Stimulated activated naive B cell treated with anti-CD40 and anti-IgM and Interleukin-4, amounts not matched to agents 10 μg/mL and 1 μg/mL and 100 μg/mL, for 72 hours (primary cell): ENCODE measurements at regions not wholly inside any gene's neighbourhood (a gene's known extent, or its start where the extent isn't known, plus 50 kb on each side); places are given as distances from the start of the nearest gene placed in this dataset.

Experiments used
- ATAC-seq, 2 donors: fragments of 150-1000 bp; cut with Tn5 transposase; replicated peaks; 2 replicates each; pipeline ENCODE4 v1.10.0; 2021; ENCODE audit warnings: moderate library complexity in 1 of 2
- DNase-seq: peaks from one replicate; pipeline ENCODE4 v3.0.0; 2021
- H3K27ac Mint-ChIP-seq: one replicate; pipeline ENCODE4 v1.8.0; 2022; ENCODE audit warnings: mild to moderate bottlenecking, mixed read lengths
- H3K27me3 Mint-ChIP-seq, 2 donors: one replicate each; pipeline ENCODE4 v1.8.0; 2022; ENCODE audit warnings: mixed read lengths in 2 of 2
- H3K36me3 Mint-ChIP-seq, 2 donors: one replicate each; pipeline ENCODE4 v1.8.0; 2022; ENCODE audit warnings: mixed read lengths in 2 of 2, mild to moderate bottlenecking in 1 of 2
- H3K4me1 Mint-ChIP-seq, 2 donors: one replicate each; pipeline ENCODE4 v1.8.0; 2022; ENCODE audit warnings: mixed read lengths in 2 of 2, mild to moderate bottlenecking in 1 of 2
- H3K4me3 Mint-ChIP-seq, 2 donors: one replicate each; pipeline ENCODE4 v1.8.0; 2022; ENCODE audit warnings: mild to moderate bottlenecking in 2 of 2, mixed read lengths in 2 of 2, moderate library complexity in 1 of 2
- H3K9me3 Mint-ChIP-seq, 2 donors: one replicate each; pipeline ENCODE4 v1.8.0; 2022; ENCODE audit warnings: mixed read lengths in 2 of 2, mild to moderate bottlenecking in 1 of 2

DNA sequence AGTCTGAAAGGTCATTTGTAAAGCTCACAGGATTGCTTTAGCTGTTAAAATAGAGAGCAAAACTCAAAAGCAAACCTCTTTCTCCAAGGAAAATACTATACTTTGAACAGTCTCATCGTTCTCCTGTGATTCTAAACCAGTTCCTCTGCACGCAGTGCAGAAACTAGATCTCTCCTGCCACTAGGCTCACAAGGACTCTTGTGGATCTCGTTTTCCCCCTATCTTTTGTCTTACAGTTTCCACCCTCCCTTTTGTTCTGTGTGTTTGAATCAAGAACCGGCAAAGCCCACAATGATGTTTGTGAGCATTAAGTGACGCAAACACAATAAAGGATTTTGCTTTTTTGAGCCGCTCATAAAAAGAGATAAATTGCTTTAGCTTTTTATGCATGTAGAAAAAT, 1103.5 kb upstream of the RBFOX1 start:
- ATAC-seq (no peak), DNase-seq (no peak)
- no peaks in the 10 kb centered on the region for H3K36me3 Mint-ChIP-seq
- H3K27me3 Mint-ChIP-seq, result no peaks in the 10 kb centered on the region
- no peak overlapping the region for H3K27ac Mint-ChIP-seq
- no peak overlapping the region for H3K4me3 Mint-ChIP-seq
- H3K4me1 Mint-ChIP-seq, result no peaks in the 10 kb centered on the region
- peaks cover 7 to 15% of the 10 kb centered on the region in 2 donors for H3K9me3 Mint-ChIP-seq

DNA sequence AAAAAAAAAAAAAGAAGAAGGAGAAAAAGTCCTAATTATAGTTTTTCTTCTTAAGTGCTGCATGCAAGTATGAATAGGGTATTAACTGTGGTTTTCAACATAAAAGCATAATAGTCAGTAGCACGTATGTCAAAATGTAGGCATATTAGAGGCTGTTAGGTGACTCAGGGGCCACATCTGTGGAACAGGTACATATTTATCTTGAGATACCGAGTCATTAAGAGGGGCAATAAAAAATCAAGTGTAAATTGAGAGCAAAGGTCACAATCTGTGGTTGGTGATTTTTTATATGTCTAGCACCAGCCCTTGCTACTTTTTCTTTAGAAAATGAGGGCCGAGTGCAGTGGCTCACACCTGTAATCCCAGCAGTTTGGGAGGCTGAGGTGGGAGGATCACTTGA, 1113.8 kb upstream of the RBFOX1 start:
- no peak overlapping the region for H3K4me3 Mint-ChIP-seq
- DNase-seq, result no peak
- H3K27ac Mint-ChIP-seq, result no peak overlapping the region
- no peaks in the 10 kb centered on the region for H3K36me3 Mint-ChIP-seq
- no peaks in the 10 kb centered on the region for H3K4me1 Mint-ChIP-seq
- no peaks in the 10 kb centered on the region for H3K27me3 Mint-ChIP-seq
- peaks cover 0 to 9% of the 10 kb centered on the region in 2 donors for H3K9me3 Mint-ChIP-seq
- ATAC-seq, result no peak

DNA sequence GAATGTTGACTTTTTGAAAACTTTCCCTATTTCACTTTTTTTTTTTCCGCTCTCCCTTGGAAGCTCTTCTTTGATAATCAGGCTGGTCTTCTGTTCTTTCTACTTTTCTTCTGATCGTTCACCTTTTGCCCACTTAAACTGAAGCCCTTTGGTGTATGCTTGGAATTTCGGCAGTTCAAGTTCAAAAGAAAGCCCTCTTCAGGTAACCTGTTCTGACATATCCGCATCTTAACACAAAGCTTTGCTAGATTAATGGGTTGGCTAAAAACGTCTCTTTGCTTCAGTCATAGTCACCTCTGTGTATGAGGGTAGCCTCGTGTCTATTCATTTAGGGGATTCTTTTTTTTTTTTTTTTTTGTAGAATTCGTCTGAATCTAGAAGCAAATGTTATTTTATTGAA, 1115.8 kb upstream of the RBFOX1 start:
- Mint-ChIP-seq H3K4me1 (no peaks in the 10 kb centered on the region), H3K4me3 (no peak overlapping the region), H3K27ac (no peak overlapping the region), H3K27me3 (no peaks in the 10 kb centered on the region), H3K9me3 (peaks cover 0 to 9% of the 10 kb centered on the region in 2 donors), H3K36me3 (no peaks in the 10 kb centered on the region)
- DNase-seq, result no peak
- ATAC-seq, result no peak

DNA sequence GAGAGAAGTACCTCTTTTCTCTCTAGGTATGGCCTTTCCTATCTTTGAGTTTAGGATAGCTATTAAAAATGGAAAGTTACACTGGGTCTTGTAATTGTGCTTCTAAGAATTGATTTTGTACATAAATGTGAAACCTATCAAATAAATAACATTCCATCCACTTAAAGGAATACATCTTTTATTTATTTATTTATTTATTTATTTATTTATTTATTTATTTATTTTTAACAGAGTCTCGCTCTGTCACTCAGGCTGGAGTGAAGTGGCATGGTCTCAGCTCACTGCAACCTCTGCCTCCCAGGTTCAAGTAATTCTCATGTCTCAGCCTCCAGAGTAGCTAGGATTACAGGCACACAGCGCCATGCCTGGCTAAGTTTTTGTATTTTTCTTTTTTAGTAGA, 1114.0 kb upstream of the EEF2KMT start:
- DNase-seq (no peak), ATAC-seq (no peak)
- Mint-ChIP-seq H3K4me1 (no peaks in the 10 kb centered on the region), H3K9me3 (peaks cover 0 to 2% of the 10 kb centered on the region in 2 donors), H3K27me3 (no peaks in the 10 kb centered on the region), H3K27ac (no peak overlapping the region), H3K36me3 (no peaks in the 10 kb centered on the region), H3K4me3 (no peak overlapping the region)

DNA sequence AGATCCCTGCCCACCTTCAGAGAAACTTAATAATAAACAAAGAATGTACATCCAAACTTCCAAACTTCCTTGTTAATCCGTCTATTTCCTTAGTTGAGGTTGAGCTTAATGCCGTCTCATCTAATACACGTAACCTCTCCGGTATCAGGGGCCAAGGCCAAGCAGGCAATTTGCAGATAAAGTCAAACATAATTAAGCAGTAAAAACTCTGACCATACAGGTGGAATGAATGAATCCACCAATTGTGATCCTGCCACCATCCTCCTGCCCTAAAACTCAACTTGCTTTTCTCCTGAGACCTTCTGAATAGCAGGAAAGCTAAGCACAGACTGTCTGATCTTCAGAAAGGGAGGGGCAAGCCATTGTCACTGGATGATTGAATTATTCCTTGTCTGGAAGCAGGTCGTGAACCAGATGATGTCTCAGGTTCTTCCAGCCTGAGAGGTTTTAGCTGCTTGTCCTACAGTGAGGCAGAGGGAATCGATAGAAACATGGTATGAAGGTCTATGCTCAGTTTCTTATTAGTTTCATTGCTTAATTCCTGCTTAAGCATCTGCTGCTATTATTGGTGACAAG, 1111.8 kb upstream of the EEF2KMT start:
- H3K27me3 Mint-ChIP-seq, result no peaks in the 10 kb centered on the region
- H3K4me3 Mint-ChIP-seq, result no peak overlapping the region
- no peak overlapping the region for H3K27ac Mint-ChIP-seq
- peaks cover 0 to 3% of the 10 kb centered on the region in 2 donors for H3K9me3 Mint-ChIP-seq
- no peak for ATAC-seq
- DNase-seq, result no peak
- H3K36me3 Mint-ChIP-seq, result no peaks in the 10 kb centered on the region
- no peaks in the 10 kb centered on the region for H3K4me1 Mint-ChIP-seq

DNA sequence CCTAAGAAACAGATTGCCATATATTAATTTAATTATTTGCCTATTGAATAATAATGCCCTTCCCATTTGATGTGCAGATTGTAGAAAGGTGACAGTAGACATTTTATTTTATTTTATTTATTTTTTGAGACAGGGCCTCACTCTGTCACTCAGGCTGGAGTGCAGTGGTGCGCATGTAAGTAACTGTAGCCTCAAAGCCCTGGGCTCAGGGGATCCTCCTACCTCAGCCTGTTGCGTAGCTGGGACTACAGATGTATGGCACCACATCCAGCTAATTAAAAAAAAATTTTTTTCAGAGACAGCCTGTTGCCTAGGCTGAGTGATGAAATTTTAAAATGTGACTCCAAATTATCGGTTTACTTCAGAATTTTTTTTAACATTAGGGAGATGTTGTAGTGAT, 1110.0 kb upstream of the EEF2KMT start:
- Mint-ChIP-seq H3K36me3 (no peaks in the 10 kb centered on the region), H3K27me3 (no peaks in the 10 kb centered on the region), H3K9me3 (peaks cover 5 to 8% of the 10 kb centered on the region in 2 donors), H3K27ac (no peak overlapping the region), H3K4me1 (no peaks in the 10 kb centered on the region), H3K4me3 (no peak overlapping the region)
- no peak for ATAC-seq
- no peak for DNase-seq

DNA sequence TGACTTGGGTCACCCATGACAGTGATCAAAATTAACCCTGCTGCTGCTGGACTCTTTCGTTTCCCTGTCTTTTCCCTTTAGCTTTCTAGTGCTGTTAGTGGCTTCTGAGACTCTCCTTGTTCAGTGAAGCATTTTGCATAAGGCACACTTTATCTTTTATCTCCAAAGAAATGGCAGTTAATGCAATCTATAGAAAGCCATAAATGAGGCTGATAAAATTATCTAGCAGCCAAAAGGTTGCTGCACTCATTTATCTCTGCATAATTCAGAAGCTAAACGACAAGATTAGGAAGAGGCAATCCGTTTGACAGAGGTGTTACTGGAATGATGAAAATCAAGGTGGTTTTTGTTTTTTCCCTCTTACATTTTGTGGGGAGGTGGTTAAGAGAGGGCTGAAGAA, 1109.5 kb upstream of the EEF2KMT start:
- Mint-ChIP-seq H3K9me3 (peaks cover 5 to 8% of the 10 kb centered on the region in 2 donors), H3K36me3 (no peaks in the 10 kb centered on the region)
- ATAC-seq, result no peak

DNA sequence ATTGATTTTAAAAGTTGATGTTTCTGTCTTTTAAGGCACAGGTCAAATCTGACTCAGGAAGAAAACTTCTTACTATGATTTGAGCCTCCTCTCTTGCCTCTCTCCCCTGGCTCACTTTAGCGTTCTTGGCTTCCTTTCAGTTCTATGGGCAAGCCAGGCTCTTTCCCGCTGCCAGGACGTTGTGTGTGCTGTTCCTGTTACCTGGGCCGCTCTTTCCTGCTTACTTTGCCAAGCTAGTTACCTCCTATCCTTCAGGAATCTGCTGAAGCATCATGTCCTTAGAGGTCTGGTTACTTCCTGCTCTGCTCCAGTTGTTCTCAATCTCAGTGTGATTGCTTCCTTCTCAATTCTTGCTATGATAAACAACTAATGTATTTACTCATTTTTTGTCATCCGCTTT, 1108.5 kb upstream of the EEF2KMT start:
- Mint-ChIP-seq H3K4me1 (no peaks in the 10 kb centered on the region), H3K9me3 (peaks cover 5 to 8% of the 10 kb centered on the region in 2 donors), H3K36me3 (no peaks in the 10 kb centered on the region), H3K4me3 (no peak overlapping the region), H3K27me3 (no peaks in the 10 kb centered on the region), H3K27ac (no peak overlapping the region)
- DNase-seq (no peak), ATAC-seq (no peak)

More for the DNA sequence above, 1109.5 kb upstream of the EEF2KMT start:
- no peak overlapping the region for H3K4me3 Mint-ChIP-seq
- no peak overlapping the region for H3K27ac Mint-ChIP-seq
- H3K4me1 Mint-ChIP-seq, result no peaks in the 10 kb centered on the region
- H3K27me3 Mint-ChIP-seq, result no peaks in the 10 kb centered on the region
- no peak for DNase-seq

DNA sequence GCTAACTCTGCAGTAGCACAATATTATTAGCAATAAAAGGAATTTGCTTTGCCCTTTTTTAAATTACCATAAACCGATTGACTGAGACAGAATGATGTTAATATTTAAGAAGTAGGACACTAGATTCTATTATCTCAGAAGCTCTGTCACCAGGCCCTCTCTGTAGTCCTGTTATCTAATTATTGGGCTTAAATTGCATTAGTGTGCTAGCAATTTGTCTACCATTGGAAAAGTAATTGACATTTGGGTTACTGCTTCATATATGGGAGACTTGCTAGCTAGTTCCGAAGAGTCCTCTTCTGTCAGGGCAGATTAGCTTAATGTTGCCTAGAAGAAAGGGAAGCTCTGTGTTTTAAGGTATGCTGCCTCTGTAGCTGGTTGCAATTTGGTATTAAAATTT, 1107.3 kb upstream of the EEF2KMT start:
- Mint-ChIP-seq H3K27me3 (no peaks in the 10 kb centered on the region), H3K4me3 (no peak overlapping the region), H3K9me3 (peaks cover 5 to 8% of the 10 kb centered on the region in 2 donors), H3K4me1 (no peaks in the 10 kb centered on the region), H3K36me3 (no peaks in the 10 kb centered on the region), H3K27ac (no peak overlapping the region)
- no peak for ATAC-seq
- no peak for DNase-seq

DNA sequence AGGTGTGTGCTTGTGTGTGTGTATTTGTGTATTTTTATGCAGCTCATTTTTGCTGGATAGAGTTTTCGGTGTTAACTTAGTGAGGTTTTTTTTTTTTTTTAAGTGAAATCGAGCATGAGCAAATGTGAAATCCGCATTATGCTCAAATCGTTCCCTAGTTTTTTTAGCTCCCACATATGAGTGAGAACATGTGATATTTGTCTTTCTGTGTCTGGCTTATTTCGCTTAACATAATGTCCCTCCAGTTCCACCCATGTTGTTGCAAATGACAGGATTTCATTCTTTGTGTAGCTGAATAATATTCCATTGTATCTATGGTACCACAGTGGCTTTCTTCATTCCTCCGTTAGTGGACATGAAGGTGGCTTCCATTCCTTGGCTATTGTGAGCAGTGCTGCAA, 1103.3 kb upstream of the EEF2KMT start:
- Mint-ChIP-seq H3K27me3 (no peaks in the 10 kb centered on the region), H3K4me1 (no peaks in the 10 kb centered on the region), H3K36me3 (no peaks in the 10 kb centered on the region), H3K9me3 (peaks cover 5 to 7% of the 10 kb centered on the region in 2 donors), H3K27ac (no peak overlapping the region), H3K4me3 (no peak overlapping the region)
- ATAC-seq (no peak), DNase-seq (no peak)

DNA sequence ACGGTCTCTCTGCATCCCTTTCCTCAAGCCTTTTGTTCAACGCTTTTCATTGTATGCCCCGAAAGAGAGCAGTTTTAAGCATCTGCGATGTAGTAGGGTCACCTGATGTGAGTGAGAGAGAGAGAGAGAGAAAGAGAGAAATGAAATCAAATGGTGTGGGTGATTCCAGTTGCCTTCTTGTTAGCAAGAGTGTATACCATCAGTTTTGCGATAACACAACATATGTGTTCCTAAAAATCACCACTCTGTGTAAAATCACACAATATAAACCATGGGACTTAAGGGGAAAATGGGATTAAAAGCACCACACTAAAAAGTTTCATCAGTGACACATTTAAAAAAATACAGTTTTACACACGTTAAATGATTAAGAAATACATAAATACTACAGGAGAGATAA, 1102.7 kb upstream of the EEF2KMT start:
- no peaks in the 10 kb centered on the region for H3K4me1 Mint-ChIP-seq

DNA sequence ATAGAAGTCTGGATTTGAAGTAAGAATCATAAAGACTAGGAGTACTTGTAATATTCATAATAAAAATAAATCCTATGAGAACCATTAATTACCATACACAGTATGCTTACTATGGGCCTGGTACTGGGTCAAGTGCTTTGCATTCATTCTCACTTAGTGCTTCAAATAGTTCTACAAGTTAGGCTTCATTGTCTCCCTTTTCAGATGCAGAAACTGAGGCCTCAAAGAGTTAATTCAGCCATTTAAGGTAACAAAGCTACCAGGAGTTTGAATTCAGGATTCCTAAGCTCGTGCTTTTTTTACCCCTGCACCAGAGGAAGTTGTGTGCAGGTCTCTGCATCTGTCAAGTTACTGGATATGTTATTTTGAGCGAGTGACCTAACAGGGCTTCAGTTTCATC, 1098.4 kb upstream of the EEF2KMT start:
- no peak for ATAC-seq
- Mint-ChIP-seq H3K36me3 (no peaks in the 10 kb centered on the region), H3K27ac (no peak overlapping the region)

More for the DNA sequence above, 1102.7 kb upstream of the EEF2KMT start:
- Mint-ChIP-seq H3K36me3 (no peaks in the 10 kb centered on the region), H3K9me3 (peaks cover 5 to 7% of the 10 kb centered on the region in 2 donors), H3K27me3 (no peaks in the 10 kb centered on the region), H3K4me3 (no peak overlapping the region), H3K27ac (no peak overlapping the region)
- no peak for ATAC-seq
- no peak for DNase-seq

DNA sequence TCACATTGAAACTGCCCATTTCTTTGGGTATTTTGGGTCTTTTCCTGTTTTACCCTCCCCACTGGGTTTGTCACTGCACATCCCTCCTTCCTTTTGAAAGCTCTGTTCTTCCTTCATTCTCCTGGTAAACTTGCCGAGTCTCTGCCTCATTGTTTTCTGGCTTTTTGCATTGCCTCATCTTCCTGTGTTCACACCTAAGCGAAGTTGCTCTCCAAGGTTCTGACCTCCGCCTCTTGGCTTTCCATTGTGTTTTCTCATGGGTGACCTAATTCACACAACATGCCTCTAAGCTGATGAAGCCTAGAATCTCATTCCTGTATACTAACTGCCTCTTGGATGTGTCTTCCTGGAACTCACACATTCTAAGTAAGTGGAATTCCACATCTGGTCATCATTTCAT, 1096.1 kb upstream of the EEF2KMT start:
- no peaks in the 10 kb centered on the region for H3K36me3 Mint-ChIP-seq
- no peak for DNase-seq
- H3K9me3 Mint-ChIP-seq, result peaks cover 8 to 11% of the 10 kb centered on the region in 2 donors
- no peaks in the 10 kb centered on the region for H3K4me1 Mint-ChIP-seq
- no peak for ATAC-seq
- no peaks in the 10 kb centered on the region for H3K27me3 Mint-ChIP-seq
- H3K27ac Mint-ChIP-seq, result no peak overlapping the region
- H3K4me3 Mint-ChIP-seq, result no peak overlapping the region

More for the DNA sequence above, 1098.4 kb upstream of the EEF2KMT start:
- DNase-seq, result no peak
- Mint-ChIP-seq H3K9me3 (peaks cover 8 to 11% of the 10 kb centered on the region in 2 donors), H3K4me1 (no peaks in the 10 kb centered on the region), H3K4me3 (no peak overlapping the region), H3K27me3 (no peaks in the 10 kb centered on the region)

DNA sequence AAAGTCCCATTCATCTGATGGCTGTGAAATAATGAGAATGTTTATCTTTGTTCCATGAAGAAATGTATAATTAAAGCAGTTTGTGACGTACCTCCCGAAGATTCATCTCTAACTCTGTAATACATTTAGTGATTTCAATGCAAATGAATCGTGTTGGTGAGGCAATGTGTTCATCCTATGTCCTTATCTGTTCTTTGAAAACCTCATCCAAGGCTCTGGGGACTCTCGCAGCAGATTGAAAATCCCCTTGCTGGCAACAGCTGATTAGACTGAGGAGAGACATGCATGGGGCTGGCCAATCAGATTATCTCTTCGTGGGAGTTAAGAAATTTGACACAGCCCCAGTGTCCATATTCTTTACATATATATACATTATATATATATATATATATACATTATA, 1095.4 kb upstream of the EEF2KMT start:
- no peaks in the 10 kb centered on the region for H3K36me3 Mint-ChIP-seq
- no peak for ATAC-seq
- H3K4me3 Mint-ChIP-seq, result no peak overlapping the region
- peaks cover 8 to 11% of the 10 kb centered on the region in 2 donors for H3K9me3 Mint-ChIP-seq
- H3K27me3 Mint-ChIP-seq, result no peaks in the 10 kb centered on the region
- DNase-seq, result no peak
- no peaks in the 10 kb centered on the region for H3K4me1 Mint-ChIP-seq
- no peak overlapping the region for H3K27ac Mint-ChIP-seq

DNA sequence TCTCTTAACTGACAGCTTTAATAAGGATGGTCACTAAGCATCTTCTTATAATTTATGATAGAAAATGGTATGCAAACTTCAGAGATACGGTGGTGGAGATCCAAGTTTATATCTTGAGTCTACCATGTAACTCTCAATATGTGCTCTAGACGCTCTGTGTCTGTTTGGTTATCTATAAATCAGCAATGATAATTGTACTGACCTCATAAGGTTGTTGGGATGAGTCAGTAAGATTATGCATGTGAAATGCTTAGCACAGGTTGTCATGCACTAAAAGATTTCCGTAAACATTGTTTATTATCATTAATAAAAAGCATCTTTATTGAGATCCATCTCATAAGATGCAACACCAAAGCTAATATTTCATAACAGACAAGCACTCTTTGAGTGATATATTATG, 1094.9 kb upstream of the EEF2KMT start:
- H3K36me3 Mint-ChIP-seq, result no peaks in the 10 kb centered on the region
- H3K4me1 Mint-ChIP-seq, result no peaks in the 10 kb centered on the region
- ATAC-seq (no peak), DNase-seq (no peak)
- H3K27ac Mint-ChIP-seq, result no peak overlapping the region
- H3K4me3 Mint-ChIP-seq, result no peak overlapping the region
- H3K27me3 Mint-ChIP-seq, result no peaks in the 10 kb centered on the region
- peaks cover 8 to 11% of the 10 kb centered on the region in 2 donors for H3K9me3 Mint-ChIP-seq

DNA sequence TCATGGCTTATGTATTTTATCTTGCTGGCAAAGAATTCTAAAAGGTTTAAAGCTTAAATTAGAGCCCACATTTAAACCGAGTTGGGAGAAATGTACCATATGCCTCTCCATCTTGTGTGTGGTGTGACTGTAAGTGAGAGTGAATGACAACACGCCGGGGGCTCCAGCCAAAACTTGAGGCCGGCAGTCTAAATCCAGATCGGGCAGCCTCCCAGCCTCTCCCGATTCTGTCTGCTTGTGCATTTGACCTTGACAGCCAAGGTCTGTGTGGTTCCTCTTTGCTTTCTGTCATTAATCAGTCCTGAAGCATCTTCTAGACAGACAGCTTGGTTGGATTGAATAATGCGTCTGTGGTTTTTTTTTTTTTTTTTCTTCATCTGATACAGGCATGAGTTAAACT, 1093.2 kb upstream of the EEF2KMT start:
- Mint-ChIP-seq H3K27ac (no peak overlapping the region), H3K4me3 (no peak overlapping the region), H3K4me1 (no peaks in the 10 kb centered on the region), H3K9me3 (peaks cover 8 to 10% of the 10 kb centered on the region in 2 donors), H3K27me3 (no peaks in the 10 kb centered on the region), H3K36me3 (no peaks in the 10 kb centered on the region)
- no peak for DNase-seq
- ATAC-seq, result no peak
